ENCODE measurements at regions not wholly inside any gene's neighbourhood (a gene's known extent, or its start where the extent isn't known, plus 50 kb on each side); places are given as distances from the start of the nearest gene placed in this dataset.

GRCh38 chr1:194658090-194658439, 1471.7 kb upstream of the B3GALT2 start:
- Histone ChIP-seq H3K27me3 (ENCODE audit: control insufficient read depth in 2 of 2, insufficient read depth in 2 of 2, low read length in 2 of 2) (no peaks in the 10 kb centered on the region), H3K79me2 (ENCODE audit: control insufficient read depth, insufficient read depth, low read length) (no peaks in the 10 kb centered on the region), H3K4me3 (replicated peaks in 1 of 3; ENCODE audit: insufficient read depth in 1 of 3, low read depth in 1 of 3, low read length in 3 of 3) (no peak overlapping the region), H3K9me3 (replicated peaks; ENCODE audit: control insufficient read depth, insufficient read depth, low read length) (no peaks in the 10 kb centered on the region), H3K9ac (replicated peaks; ENCODE audit: extremely low read depth, insufficient read depth, low read length) (no peak overlapping the region), H3K4me1 (ENCODE audit: control insufficient read depth, extremely low read depth, insufficient read depth, low read length) (no peaks in the 10 kb centered on the region), H3K27ac (ENCODE audit: insufficient read depth, low read depth, low read length) (no peak overlapping the region), H4K20me1 (replicated peaks; ENCODE audit: control insufficient read depth, extremely low read depth, insufficient read depth, low read length) (no peaks in the 10 kb centered on the region), H2AFZ (ENCODE audit: low read depth, low read length) (no peak overlapping the region), H3K4me2 (ENCODE audit: insufficient read depth, low read length) (no peak overlapping the region), H3K36me3 (ENCODE audit: control insufficient read depth in 2 of 2, extremely low read depth in 1 of 2, insufficient read depth in 2 of 2, low read length in 2 of 2) (no peaks in the 10 kb centered on the region), H3K9me1 (replicated peaks; ENCODE audit: control insufficient read depth, extremely low read depth, insufficient read depth, low read length) (no peaks in the 10 kb centered on the region)
- BruUV-seq (replicated peaks): no TSS peak
- TF ChIP-seq MYC (IDR thresholded peaks at IDR 0.05; ENCODE audit: low read depth, low read length): no peak
- no peak for TF ChIP-seq EZH2 (IDR thresholded peaks at IDR 0.05; ENCODE audit: borderline replicate concordance, low read depth, low read length, severe bottlenecking)
- no peak for TF ChIP-seq CTCF (IDR thresholded peaks at IDR 0.05; ENCODE audit: extremely low read depth in 1 of 2, insufficient read depth in 1 of 2, low read depth in 1 of 2, low read length in 2 of 2)
- no peak for TF ChIP-seq JUN (IDR thresholded peaks at IDR 0.05; ENCODE audit: borderline replicate concordance, insufficient read depth, insufficient read length, low read depth)
- no peak for TF ChIP-seq FOS (IDR thresholded peaks at IDR 0.05; ENCODE audit: borderline replicate concordance, insufficient read depth, low read length)
- TF ChIP-seq, protein P1, sequence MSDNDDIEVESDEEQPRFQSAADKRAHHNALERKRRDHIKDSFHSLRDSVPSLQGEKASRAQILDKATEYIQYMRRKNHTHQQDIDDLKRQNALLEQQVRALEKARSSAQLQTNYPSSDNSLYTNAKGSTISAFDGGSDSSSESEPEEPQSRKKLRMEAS (IDR thresholded peaks at IDR 0.05; ENCODE audit: insufficient read depth, insufficient read length): no peak
- no peak for TF ChIP-seq POLR2A (IDR thresholded peaks at IDR 0.05; ENCODE audit: low read depth, low read length)
- TF ChIP-seq GATA2 (IDR thresholded peaks at IDR 0.05; ENCODE audit: insufficient read depth, insufficient read length, low read depth, low read length): no peak
- no peak for TF ChIP-seq POLR2AphosphoS5 (IDR thresholded peaks at IDR 0.05; ENCODE audit: insufficient read depth, low read depth, low read length)
- DNase-seq (ENCODE audit: low read depth, low spot score) (no peak), FAIRE-seq (no peak)
- intact Hi-C loops (cut with micrococcal nuclease) (no loop called here), dilution Hi-C loops (cut with MboI; ENCODE audit: extremely low pct_ligation_motif_present, low sequenced_read_pairs) (no loop called here)
- ChIA-PET POLR2A (no interaction called here), CTCF (no interaction called here)
